ENCODE measurements at regions not wholly inside any gene's neighbourhood (a gene's known extent, or its start where the extent isn't known, plus 50 kb on each side); places are given as distances from the start of the nearest gene placed in this dataset.

- TF ChIP-seq, protein P1, sequence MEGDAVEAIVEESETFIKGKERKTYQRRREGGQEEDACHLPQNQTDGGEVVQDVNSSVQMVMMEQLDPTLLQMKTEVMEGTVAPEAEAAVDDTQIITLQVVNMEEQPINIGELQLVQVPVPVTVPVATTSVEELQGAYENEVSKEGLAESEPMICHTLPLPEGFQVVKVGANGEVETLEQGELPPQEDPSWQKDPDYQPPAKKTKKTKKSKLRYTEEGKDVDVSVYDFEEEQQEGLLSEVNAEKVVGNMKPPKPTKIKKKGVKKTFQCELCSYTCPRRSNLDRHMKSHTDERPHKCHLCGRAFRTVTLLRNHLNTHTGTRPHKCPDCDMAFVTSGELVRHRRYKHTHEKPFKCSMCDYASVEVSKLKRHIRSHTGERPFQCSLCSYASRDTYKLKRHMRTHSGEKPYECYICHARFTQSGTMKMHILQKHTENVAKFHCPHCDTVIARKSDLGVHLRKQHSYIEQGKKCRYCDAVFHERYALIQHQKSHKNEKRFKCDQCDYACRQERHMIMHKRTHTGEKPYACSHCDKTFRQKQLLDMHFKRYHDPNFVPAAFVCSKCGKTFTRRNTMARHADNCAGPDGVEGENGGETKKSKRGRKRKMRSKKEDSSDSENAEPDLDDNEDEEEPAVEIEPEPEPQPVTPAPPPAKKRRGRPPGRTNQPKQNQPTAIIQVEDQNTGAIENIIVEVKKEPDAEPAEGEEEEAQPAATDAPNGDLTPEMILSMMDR (IDR thresholded peaks at IDR 0.05) = no peak
- no peak for TF ChIP-seq EZH2 (IDR thresholded peaks at IDR 0.05; ENCODE audit: borderline replicate concordance, insufficient read depth, low read depth, low read length, poor library complexity, severe bottlenecking)
Observed at GRCh38 chr17:13194887-13195286, 177.1 kb upstream of the ELAC2 start.
